DMS53 treated with DMSO at 0.1 percent for 48 hours (cell line): ENCODE measurements at regions not wholly inside any gene's neighbourhood (a gene's known extent, or its start where the extent isn't known, plus 50 kb on each side); places are given as distances from the start of the nearest gene placed in this dataset.
"Not testable (repeated sequence)": the region's sequence is repeated elsewhere in the genome, so short reads cannot be mapped to it uniquely, and the experiment has no call there.

Source experiments
- DNase-seq: peaks from one replicate; lab custom pipeline; 2025; ENCODE audit not compliant: unreplicated experiment; lab: John Stamatoyannopoulos, UW

GRCh38 chr13:37475966-37476365 is 122.6 kb downstream of the POSTN start:
- no peak for DNase-seq

- no peak for DNase-seq
Measured at GRCh38 chr13:37475151-37475550, 123.4 kb downstream of the POSTN start.

- DNase-seq = no peak
Measured at GRCh38 chr13:37473035-37473434, 125.5 kb downstream of the POSTN start.

GRCh38 chr13:37472266-37472665 is 126.3 kb downstream of the POSTN start:
- not testable (repeated sequence) for DNase-seq

- DNase-seq = no peak
Measured at GRCh38 chr13:37460166-37460565, 138.4 kb downstream of the POSTN start.

GRCh38 chr13:37457612-37458011 is 141.0 kb downstream of the POSTN start:
- DNase-seq = no peak

- DNase-seq = no peak
Measured at GRCh38 chr13:37456506-37456905, 142.1 kb downstream of the POSTN start.

GRCh38 chr13:37456041-37456440 is 142.5 kb downstream of the POSTN start:
- DNase-seq = no peak

GRCh38 chr13:37453246-37453645 is 145.3 kb downstream of the POSTN start:
- DNase-seq = no peak

- no peak for DNase-seq
Measured at GRCh38 chr13:37450276-37450675, 148.3 kb downstream of the POSTN start.

- DNase-seq = no peak
Measured at GRCh38 chr13:37448153-37448552, 150.4 kb downstream of the POSTN start.

GRCh38 chr13:37446503-37446902 is 152.1 kb downstream of the POSTN start:
- no peak for DNase-seq

- no peak for DNase-seq
Measured at GRCh38 chr13:37443538-37443937, 155.0 kb downstream of the POSTN start.

- DNase-seq = no peak
Measured at GRCh38 chr13:37442996-37443395, 155.6 kb downstream of the POSTN start.

GRCh38 chr13:37435881-37436280 is 162.7 kb downstream of the POSTN start:
- no peak for DNase-seq

- DNase-seq = no peak
Measured at GRCh38 chr13:37433086-37433485, 165.5 kb downstream of the POSTN start.

GRCh38 chr13:37429976-37430375 is 168.6 kb downstream of the POSTN start:
- DNase-seq = no peak

GRCh38 chr13:37427843-37428494 is 170.6 kb downstream of the POSTN start:
- no peak for DNase-seq

- DNase-seq = no peak
Measured at GRCh38 chr13:37418490-37418889, 180.1 kb downstream of the POSTN start.

GRCh38 chr13:37417060-37417441 is 181.5 kb downstream of the POSTN start:
- DNase-seq = no peak

GRCh38 chr13:37416291-37417059 is 182.1 kb downstream of the POSTN start:
- DNase-seq = no peak

- no peak for DNase-seq
Measured at GRCh38 chr13:37413161-37413560, 185.4 kb downstream of the POSTN start.
